HL-60 (cell line): ENCODE measurements at regions not wholly inside any gene's neighbourhood (a gene's known extent, or its start where the extent isn't known, plus 50 kb on each side); places are given as distances from the start of the nearest gene placed in this dataset.

Source experiments
- DNase-seq, 2 experiments: peaks; one replicate each; pipeline ENCODE4 v3.0.0-alpha.2; 2010 to 2020; ENCODE audit warnings: low read depth in 1 of 2, low spot score in 1 of 2
- H3K27ac ChIP-seq: fragments of 250-450 bp; sonication (Bioruptor Pico); replicated peaks from 2 replicates; pipeline ENCODE4 v1.5.1; 2020; ENCODE audit warnings: mild to moderate bottlenecking, moderate library complexity
- H3K27me3 ChIP-seq: fragments of 250-450 bp; sonication (Bioruptor Pico); 2 replicates; pipeline ENCODE4 v1.5.1; 2021; ENCODE audit warnings: mild to moderate bottlenecking, moderate library complexity; ENCODE audit not compliant: insufficient read depth, poor library complexity, severe bottlenecking
- H3K4me3 ChIP-seq: replicated peaks from 2 replicates; pipeline ENCODE4 v1.5.1; 2011; ENCODE audit warnings: mild to moderate bottlenecking, control low read depth, low read length; ENCODE audit not compliant: insufficient read depth
- CTCF ChIP-seq: IDR thresholded peaks from one replicate; pipeline ENCODE4 v1.5.1; 2011; ENCODE audit warnings: low read length, control low read depth, inconsistent platforms; ENCODE audit not compliant: insufficient read depth
- GABPA ChIP-seq: IDR thresholded peaks from 2 replicates; pipeline ENCODE4 v1.6.1; 2012; ENCODE audit warnings: low read depth
- POLR2AphosphoS5 ChIP-seq: IDR thresholded peaks from 2 replicates; pipeline ENCODE4 v1.6.1; 2012; ENCODE audit warnings: low read depth
- SPI1 ChIP-seq: IDR thresholded peaks from 2 replicates; pipeline ENCODE4 v1.6.1; 2012; ENCODE audit warnings: low read depth, mild to moderate bottlenecking, borderline replicate concordance
- TF ChIP-seq, protein P1 (sequence below): IDR thresholded peaks from 2 replicates; pipeline ENCODE4 v1.6.1; 2012; ENCODE audit warnings: low read depth; ENCODE audit not compliant: insufficient replicate concordance

- no peak for DNase-seq
- TF ChIP-seq CTCF, result no peak
- TF ChIP-seq, protein P1, sequence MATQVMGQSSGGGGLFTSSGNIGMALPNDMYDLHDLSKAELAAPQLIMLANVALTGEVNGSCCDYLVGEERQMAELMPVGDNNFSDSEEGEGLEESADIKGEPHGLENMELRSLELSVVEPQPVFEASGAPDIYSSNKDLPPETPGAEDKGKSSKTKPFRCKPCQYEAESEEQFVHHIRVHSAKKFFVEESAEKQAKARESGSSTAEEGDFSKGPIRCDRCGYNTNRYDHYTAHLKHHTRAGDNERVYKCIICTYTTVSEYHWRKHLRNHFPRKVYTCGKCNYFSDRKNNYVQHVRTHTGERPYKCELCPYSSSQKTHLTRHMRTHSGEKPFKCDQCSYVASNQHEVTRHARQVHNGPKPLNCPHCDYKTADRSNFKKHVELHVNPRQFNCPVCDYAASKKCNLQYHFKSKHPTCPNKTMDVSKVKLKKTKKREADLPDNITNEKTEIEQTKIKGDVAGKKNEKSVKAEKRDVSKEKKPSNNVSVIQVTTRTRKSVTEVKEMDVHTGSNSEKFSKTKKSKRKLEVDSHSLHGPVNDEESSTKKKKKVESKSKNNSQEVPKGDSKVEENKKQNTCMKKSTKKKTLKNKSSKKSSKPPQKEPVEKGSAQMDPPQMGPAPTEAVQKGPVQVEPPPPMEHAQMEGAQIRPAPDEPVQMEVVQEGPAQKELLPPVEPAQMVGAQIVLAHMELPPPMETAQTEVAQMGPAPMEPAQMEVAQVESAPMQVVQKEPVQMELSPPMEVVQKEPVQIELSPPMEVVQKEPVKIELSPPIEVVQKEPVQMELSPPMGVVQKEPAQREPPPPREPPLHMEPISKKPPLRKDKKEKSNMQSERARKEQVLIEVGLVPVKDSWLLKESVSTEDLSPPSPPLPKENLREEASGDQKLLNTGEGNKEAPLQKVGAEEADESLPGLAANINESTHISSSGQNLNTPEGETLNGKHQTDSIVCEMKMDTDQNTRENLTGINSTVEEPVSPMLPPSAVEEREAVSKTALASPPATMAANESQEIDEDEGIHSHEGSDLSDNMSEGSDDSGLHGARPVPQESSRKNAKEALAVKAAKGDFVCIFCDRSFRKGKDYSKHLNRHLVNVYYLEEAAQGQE, result no peak
- TF ChIP-seq GABPA, result no peak
- TF ChIP-seq SPI1, result no peak
- TF ChIP-seq POLR2AphosphoS5, result no peak
- H3K4me3 ChIP-seq, result no peak overlapping the region
- H3K27ac ChIP-seq, result no peak overlapping the region
- no peaks in the 10 kb centered on the region for H3K27me3 ChIP-seq
Measured at GRCh38 chr3:161640181-161640580, 143.6 kb downstream of the OTOL1 start.

DNA sequence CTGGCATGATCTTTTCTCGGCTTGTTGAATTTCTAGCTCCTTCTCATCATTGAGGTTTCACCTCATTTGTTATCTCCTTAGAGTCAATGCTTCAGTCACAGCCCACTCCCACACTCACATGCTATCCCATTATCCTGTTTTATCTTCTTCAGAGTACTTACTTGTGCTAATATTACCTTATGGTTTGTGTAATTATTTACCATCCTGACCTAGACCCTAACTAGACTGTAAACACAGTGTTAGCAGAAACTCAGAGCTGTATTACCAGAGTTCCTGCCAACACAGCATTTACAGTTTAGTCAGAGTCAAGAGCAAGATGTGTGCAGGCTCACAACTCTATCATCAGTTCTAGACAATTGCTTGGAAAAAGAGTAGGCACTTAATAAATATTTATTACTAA lies 144.7 kb downstream of the OTOL1 start:
- no peak for DNase-seq
- no peak for TF ChIP-seq SPI1
- TF ChIP-seq POLR2AphosphoS5, result no peak
- TF ChIP-seq, protein P1, result no peak
- TF ChIP-seq GABPA, result no peak
- TF ChIP-seq CTCF, result no peak
- H3K4me3 ChIP-seq, result no peak overlapping the region
- no peak overlapping the region for H3K27ac ChIP-seq
- H3K27me3 ChIP-seq, result no peaks in the 10 kb centered on the region

DNA sequence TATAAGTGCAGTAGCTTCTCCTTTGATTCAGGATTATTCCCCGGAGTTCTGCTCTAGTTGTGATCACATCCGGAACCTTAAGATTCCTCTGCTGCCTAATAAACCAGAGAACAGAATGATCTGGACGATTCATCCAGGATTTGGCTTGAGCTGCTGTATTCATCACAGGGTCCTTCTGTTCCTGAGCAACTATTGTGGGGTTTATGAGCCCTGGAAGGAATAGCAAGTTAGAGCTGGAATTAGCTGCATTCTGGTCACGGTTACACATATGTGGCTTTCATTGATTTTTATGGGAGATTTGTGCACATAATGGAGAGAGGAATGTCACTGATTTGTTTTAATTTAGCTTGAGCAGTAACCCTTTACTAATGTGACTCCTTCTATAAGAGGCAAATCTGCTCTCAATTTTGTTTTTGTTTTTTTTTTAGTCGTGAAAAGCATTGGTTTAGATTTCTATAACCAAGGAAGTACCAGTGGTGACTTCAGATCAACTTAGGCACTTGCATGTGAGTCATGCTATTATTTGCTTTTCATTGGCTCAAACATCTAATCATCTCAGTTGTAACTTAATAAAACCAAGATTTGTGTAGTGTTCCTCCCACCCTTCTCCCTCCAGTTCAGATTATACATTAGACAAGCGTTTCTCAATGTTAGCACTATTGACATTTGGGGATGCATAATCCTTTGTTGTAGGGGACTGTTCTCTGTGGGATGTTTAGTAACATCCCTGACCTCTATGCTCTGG lies 148.5 kb downstream of the OTOL1 start:
- Histone ChIP-seq H3K4me3 (no peak overlapping the region), H3K27ac (no peak overlapping the region), H3K27me3 (no peaks in the 10 kb centered on the region)
- DNase-seq, result no peak
- TF ChIP-seq POLR2AphosphoS5 (no peak), CTCF (no peak), GABPA (no peak), SPI1 (no peak)
- TF ChIP-seq, protein P1, result no peak
